NCI-H345 treated with DMSO at 0.1 percent for 48 hours (cell line): ENCODE measurements at regions not wholly inside any gene's neighbourhood (a gene's known extent, or its start where the extent isn't known, plus 50 kb on each side); places are given as distances from the start of the nearest gene placed in this dataset.

Experiments used
- DNase-seq: peaks from one replicate; lab custom pipeline; 2025; ENCODE audit not compliant: unreplicated experiment; lab: John Stamatoyannopoulos, UW

- DNase-seq: no peak
Observed at GRCh38 chr12:64931321-64931720, 106.9 kb downstream of the TBC1D30 start.

- DNase-seq: no peak
Observed at GRCh38 chr12:64931981-64932380, 107.5 kb downstream of the TBC1D30 start.

GRCh38 chr12:64933791-64934190, 109.3 kb downstream of the TBC1D30 start:
- DNase-seq: no peak

GRCh38 chr12:64937452-64937851, 113.0 kb downstream of the TBC1D30 start:
- no peak for DNase-seq

GRCh38 chr12:64938179-64938578, 113.7 kb downstream of the TBC1D30 start:
- DNase-seq: no peak

GRCh38 chr12:64943686-64944085, 119.2 kb downstream of the TBC1D30 start:
- DNase-seq: no peak

- DNase-seq: no peak
Observed at GRCh38 chr12:64944966-64945365, 120.5 kb downstream of the TBC1D30 start.

GRCh38 chr12:64946132-64946829, 121.8 kb downstream of the TBC1D30 start:
- DNase-seq: peak; percentile 71

- no peak for DNase-seq
Observed at GRCh38 chr12:64950711-64951298, 126.4 kb downstream of the TBC1D30 start.

- DNase-seq: no peak
Observed at GRCh38 chr12:64951944-64952343, 127.5 kb downstream of the TBC1D30 start.

GRCh38 chr12:64955746-64956145, 131.3 kb downstream of the TBC1D30 start:
- DNase-seq: no peak

GRCh38 chr12:64965920-64966319, 141.5 kb downstream of the TBC1D30 start:
- DNase-seq: no peak

GRCh38 chr12:64968989-64969819, 144.8 kb downstream of the TBC1D30 start:
- DNase-seq: no peak

- no peak for DNase-seq
Observed at GRCh38 chr12:64976131-64976530, 145.0 kb downstream of the WIF1 start.

GRCh38 chr12:64983771-64984278, 137.3 kb downstream of the WIF1 start:
- DNase-seq: no peak

- DNase-seq: no peak
Observed at GRCh38 chr12:64991121-64991611, 129.9 kb downstream of the WIF1 start.

- DNase-seq: no peak
Observed at GRCh38 chr12:64992116-64992515, 129.0 kb downstream of the WIF1 start.

- no peak for DNase-seq
Observed at GRCh38 chr12:64992641-64993040, 128.5 kb downstream of the WIF1 start.

- no peak for DNase-seq
Observed at GRCh38 chr12:64993461-64993860, 127.6 kb downstream of the WIF1 start.

- no peak for DNase-seq
Observed at GRCh38 chr12:64995816-64996215, 125.3 kb downstream of the WIF1 start.

- DNase-seq: no peak
Observed at GRCh38 chr12:64997858-64998257, 123.2 kb downstream of the WIF1 start.
